ENCODE measurements at regions not wholly inside any gene's neighbourhood (a gene's known extent, or its start where the extent isn't known, plus 50 kb on each side); places are given as distances from the start of the nearest gene placed in this dataset.

DNA sequence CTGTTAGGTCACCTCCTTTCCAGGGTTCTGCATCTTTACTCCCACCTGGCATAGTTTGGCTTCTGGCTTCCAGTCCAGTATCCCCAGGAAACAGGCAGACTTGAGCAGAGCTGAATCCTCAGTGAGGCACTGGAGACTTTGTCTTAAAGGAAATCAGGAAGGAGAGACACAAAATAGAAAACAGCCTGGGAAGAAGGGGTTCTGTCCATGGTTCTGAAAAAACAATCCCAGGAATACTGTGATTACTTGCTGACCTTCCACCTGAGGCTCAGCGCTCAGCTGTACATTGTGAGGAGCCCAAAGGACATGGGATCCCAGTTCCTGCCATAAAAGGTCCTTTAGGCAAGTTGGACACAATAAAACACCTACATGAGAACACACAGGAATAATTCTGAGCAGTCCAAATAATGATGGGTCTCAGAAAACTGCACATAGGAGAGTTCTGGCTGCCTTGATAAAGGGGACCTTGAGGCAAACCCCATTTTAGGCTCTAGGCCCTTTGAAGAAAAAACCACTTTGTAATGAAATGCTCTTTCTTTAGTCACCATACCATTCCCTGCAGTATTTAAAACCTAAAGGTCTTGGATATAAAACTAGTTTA is 81.4 kb upstream of the CRHR1 start:
- in situ Hi-C loops (cut with MboI; ENCODE audit: low pct_unique_long_range_greater_than_20kb, low sequenced_read_pairs), result no loop called here
- peak; percentile 14 for DNase-seq

DNA sequence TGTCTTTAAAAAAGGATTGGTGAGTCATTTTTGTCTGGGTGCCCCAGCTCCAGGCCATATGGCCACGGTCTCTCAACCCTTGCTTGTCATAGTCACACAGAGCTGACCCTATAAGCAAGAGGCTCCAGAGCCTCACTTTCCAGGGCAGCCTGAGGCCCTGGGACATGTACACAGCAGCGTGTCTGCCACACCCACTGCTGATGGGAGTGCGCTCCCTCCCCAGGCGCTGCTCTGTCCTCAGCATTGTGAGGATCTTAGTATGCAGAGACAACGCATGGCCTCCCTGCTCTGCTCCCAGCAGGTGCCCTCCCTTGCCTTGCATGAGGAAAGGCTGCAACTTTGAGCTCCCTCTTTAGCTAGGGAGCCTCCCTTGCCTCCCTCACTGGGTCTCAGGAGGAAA is 80.8 kb upstream of the CRHR1 start:
- DNase-seq, result no peak
- in situ Hi-C loops (cut with MboI; ENCODE audit: low pct_unique_long_range_greater_than_20kb, low sequenced_read_pairs), result no loop called here

DNA sequence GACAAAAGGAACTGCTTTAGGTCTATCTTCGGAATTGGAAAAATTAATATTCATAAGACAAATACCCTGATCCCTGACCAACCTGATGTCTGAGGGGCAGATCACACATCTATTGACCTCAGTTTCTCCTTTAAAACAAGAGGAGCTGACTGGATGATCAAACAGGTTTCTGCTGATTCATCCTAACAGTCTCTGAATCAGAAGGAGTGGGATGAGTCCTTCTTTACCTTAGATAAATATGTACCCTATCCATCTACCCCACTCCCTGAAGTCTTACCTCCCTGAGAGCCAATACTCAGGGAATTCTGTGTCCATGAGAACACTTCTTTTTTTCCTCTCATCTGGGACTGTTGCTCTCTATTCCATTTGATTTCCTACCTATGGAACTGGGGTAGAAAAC is 80.3 kb upstream of the CRHR1 start:
- in situ Hi-C loops (cut with MboI; ENCODE audit: low pct_unique_long_range_greater_than_20kb, low sequenced_read_pairs), result no loop called here
- no peak for DNase-seq

- in situ Hi-C loops (cut with MboI; ENCODE audit: low pct_unique_long_range_greater_than_20kb, low sequenced_read_pairs), result no loop called here
- no peak for DNase-seq
These were observed 79.9 kb upstream of the CRHR1 start for GRCh38 chr17:45704251-45704650.

DNA sequence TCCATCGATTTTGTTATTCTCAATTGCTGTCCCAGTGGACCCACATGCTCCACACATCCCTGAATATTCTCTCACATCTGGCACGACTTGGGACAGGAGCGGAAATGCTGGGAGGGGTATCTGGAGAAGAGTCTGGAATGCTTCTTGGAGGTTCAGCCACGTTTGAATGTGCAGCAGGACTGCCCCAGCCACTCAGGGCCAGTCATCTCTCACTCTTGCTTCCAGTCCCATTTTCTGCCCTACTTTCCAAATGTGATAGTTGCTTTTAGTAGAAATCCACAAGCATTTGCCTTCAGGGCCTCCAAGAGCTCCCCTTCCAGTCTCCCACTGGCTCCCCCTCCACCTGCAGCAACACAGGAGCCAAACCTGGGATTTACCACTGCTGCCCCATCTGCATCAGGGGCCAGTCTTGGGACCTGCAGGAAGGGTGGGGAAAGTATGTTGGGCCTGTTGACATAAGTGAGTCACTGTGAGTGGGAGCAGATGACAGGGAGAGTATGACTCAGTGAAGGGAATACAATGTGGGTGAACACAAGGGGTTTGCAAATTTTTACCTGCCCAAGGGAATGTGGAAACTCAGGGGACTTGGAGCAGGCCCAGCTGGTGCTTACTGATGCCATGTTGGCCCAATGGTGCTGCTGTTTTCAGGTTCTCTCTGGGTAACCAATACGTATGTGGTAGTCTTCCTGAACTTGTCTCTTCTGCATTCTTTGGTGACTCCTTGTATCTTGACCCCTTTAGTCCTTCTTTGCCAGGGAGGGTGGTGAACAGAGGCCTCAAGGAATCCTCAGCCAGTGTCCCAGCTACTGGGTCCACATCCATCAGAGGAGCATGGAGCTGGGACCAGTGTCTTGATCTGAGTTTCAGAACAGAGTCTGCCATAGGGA is 78.8 kb upstream of the CRHR1 start:
- no peak for DNase-seq
- in situ Hi-C loops (cut with MboI; ENCODE audit: low pct_unique_long_range_greater_than_20kb, low sequenced_read_pairs), result no loop called here

- in situ Hi-C loops (cut with MboI; ENCODE audit: low pct_unique_long_range_greater_than_20kb, low sequenced_read_pairs), result no loop called here
- no peak for DNase-seq
These were observed 78.1 kb upstream of the CRHR1 start for GRCh38 chr17:45706033-45706432.

- no peak for DNase-seq
- in situ Hi-C loops (cut with MboI; ENCODE audit: low pct_unique_long_range_greater_than_20kb, low sequenced_read_pairs), result no loop called here
These were observed 75.3 kb upstream of the CRHR1 start for GRCh38 chr17:45708707-45709290.

GRCh38 chr17:45709728-45710288 is 74.3 kb upstream of the CRHR1 start:
- DNase-seq, result no peak
- in situ Hi-C loops (cut with MboI; ENCODE audit: low pct_unique_long_range_greater_than_20kb, low sequenced_read_pairs), result no loop called here

- no peak for DNase-seq
- in situ Hi-C loops (cut with MboI; ENCODE audit: low pct_unique_long_range_greater_than_20kb, low sequenced_read_pairs), result no loop called here
These were observed 68.3 kb upstream of the CRHR1 start for GRCh38 chr17:45715787-45716186.

DNA sequence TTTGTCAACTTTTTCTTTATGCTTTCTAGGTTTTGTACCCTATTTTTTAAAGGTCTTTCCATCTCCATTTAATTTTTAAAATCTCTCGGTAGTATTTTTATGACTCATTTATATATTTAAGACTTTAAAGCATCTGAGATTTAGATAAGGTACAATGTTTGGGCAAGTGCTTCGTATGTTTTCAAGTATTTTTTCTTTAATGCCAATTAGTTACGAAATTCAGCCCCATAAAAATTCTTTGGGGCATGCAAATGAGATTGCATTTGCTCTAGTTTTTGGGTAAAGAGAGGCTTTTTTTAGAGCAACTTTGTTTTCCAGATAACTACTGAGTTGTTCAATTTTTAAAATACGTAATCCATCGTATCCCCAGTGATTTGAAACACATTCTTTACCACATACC is 65.3 kb upstream of the CRHR1 start:
- no peak for DNase-seq
- in situ Hi-C loops (cut with MboI; ENCODE audit: low pct_unique_long_range_greater_than_20kb, low sequenced_read_pairs), result no loop called here

GRCh38 chr17:45719335-45720071 is 64.6 kb upstream of the CRHR1 start:
- in situ Hi-C loops (cut with MboI; ENCODE audit: low pct_unique_long_range_greater_than_20kb, low sequenced_read_pairs), result no loop called here
- peak; percentile 19 for DNase-seq

DNA sequence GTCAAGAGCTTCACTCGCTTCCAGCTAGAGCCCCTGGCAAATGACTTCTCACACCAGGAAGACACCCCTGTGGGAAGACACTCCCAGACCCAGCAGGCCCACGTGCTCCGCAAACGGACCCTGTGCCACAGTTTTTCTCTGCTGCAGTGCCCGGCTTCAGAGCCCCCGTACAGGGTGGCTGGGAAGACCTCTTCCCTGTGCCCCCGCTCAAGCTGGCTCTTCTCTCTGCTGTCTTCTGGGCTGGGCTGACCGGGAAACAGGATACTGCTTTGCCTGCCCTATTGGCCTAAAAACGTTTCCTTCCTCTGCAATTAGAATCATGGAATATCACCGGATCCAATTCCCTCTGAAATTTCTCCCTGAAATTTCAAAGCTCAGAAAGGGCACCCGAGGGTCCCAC is 63.7 kb upstream of the CRHR1 start:
- in situ Hi-C loops (cut with MboI; ENCODE audit: low pct_unique_long_range_greater_than_20kb, low sequenced_read_pairs), result no loop called here
- no peak for DNase-seq

DNA sequence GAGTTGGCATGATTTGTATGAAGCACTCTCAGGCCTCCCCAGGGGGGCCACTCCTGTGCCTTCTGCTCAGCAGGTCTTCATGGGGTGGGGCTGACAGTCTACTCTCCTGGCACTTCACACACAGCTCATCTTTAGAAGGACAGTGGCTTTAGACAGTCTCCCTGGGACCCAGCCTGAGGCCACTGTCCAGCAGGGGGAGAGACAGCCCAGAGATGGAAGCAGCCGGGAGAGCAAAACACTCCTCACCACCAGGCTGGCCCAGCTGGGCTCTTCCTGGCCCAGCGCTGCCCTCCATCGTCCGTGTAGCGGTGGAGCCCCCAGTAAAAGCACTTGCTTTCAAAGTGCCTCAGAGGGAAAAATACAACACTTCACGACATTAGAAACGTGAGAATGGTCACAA is 62.0 kb upstream of the CRHR1 start:
- in situ Hi-C loops (cut with MboI; ENCODE audit: low pct_unique_long_range_greater_than_20kb, low sequenced_read_pairs), result no loop called here
- DNase-seq, result peak; percentile 11

GRCh38 chr17:45729294-45729907 is 54.7 kb upstream of the CRHR1 start:
- DNase-seq, result no peak
- in situ Hi-C loops (cut with MboI; ENCODE audit: low pct_unique_long_range_greater_than_20kb, low sequenced_read_pairs), result no loop called here

DNA sequence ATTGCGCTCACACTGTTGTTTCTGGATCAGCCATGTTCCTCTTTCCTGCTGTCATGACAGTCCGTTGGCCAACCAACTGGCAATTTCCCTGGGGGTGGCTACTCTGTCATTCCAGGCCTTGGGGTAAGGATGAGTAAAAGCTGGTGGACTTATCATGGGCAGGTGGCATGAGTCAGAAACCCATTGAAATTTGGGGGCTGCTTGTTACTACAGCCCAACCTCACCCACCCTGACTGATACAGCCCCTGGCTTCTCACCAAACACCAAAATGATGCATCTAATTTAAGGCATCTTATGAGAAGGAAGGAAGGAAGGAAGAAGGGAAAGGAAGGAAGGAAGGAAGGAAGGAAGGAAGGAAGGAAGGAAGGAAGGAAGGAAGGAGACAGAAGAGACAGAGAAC is 53.9 kb upstream of the CRHR1 start:
- no peak for DNase-seq
- in situ Hi-C loops (cut with MboI; ENCODE audit: low pct_unique_long_range_greater_than_20kb, low sequenced_read_pairs), result no loop called here

- in situ Hi-C loops (cut with MboI; ENCODE audit: low pct_unique_long_range_greater_than_20kb, low sequenced_read_pairs), result no loop called here
These were observed 52.7 kb upstream of the CRHR1 start for GRCh38 chr17:45731459-45731858.

DNA sequence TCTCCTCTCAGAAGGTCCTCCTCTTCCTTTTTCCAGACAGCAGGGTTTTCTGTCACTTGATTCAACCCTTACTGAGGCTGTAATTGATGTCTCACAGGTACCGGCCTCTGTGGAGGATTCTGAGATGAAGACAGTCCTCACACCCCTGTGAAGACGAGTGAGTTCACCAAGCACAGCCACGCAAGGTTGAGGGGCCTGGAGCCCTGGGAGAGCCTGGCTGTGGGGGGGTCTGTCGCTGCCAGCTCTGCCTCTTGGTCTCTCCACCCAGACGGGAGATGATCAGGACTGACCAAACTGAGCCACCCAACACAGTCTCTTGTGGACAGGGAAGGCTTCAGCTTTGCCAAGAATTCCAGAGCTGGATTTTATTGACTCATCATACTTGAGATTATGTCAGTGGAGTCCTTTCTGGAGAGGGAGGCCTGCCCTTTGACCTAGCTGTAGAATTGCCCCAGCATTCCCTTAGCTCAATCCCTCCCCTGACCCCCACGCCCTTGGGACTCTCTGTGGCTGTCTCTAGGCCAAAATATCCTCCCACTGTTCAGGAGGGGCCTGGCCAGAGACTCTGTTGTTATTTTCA is 51.1 kb upstream of the CRHR1 start:
- in situ Hi-C loops (cut with MboI; ENCODE audit: low pct_unique_long_range_greater_than_20kb, low sequenced_read_pairs), result no loop called here
- no peak for DNase-seq

More at GRCh38 chr17:45731459-45731858, 52.7 kb upstream of the CRHR1 start:
- no peak for DNase-seq

- no peak for DNase-seq
- in situ Hi-C loops (cut with MboI; ENCODE audit: low pct_unique_long_range_greater_than_20kb, low sequenced_read_pairs), result no loop called here
These were observed 50.3 kb upstream of the CRHR1 start for GRCh38 chr17:45733781-45734180.

Measured in KBM-7 (cell line).